H54 (cell line): ENCODE measurements at regions not wholly inside any gene's neighbourhood (a gene's known extent, or its start where the extent isn't known, plus 50 kb on each side); places are given as distances from the start of the nearest gene placed in this dataset.

Experiments
- DNase-seq: peaks from one replicate; pipeline ENCODE4 v3.0.0; 2011; ENCODE audit warnings: low spot score, mixed read lengths; ENCODE audit not compliant: insufficient read length
- FAIRE-seq: peaks from 3 replicates; lab custom pipeline; 2011; peaks lifted over from hg19 to GRCh38; lab: Jason Lieb, UNC
- POLR2A ChIP-seq: IDR thresholded peaks from 2 replicates; pipeline ENCODE4 v1.6.1; 2011; ENCODE audit warnings: low read depth, mild to moderate bottlenecking, low read length

DNA sequence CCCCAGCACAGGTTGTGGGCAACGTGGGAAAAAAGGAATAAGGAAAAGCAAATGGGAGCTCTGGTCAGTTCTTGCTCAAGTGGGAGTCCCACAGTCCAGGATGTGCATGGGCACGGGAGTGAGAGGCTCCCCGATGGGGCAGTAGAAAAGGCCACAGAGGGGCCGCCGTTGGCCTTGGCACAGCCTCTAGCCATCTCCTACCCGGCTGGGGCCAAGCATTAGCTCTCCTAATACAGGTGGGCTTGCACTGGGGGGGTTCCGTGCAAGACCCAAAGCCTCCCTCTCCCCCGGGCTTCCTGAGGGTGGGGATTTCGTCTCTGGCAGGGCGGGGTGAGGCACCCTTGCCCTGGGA is 212.2 kb upstream of the MVB12B start:
- TF ChIP-seq POLR2A: no peak
- DNase-seq (no peak), FAIRE-seq (no peak)

DNA sequence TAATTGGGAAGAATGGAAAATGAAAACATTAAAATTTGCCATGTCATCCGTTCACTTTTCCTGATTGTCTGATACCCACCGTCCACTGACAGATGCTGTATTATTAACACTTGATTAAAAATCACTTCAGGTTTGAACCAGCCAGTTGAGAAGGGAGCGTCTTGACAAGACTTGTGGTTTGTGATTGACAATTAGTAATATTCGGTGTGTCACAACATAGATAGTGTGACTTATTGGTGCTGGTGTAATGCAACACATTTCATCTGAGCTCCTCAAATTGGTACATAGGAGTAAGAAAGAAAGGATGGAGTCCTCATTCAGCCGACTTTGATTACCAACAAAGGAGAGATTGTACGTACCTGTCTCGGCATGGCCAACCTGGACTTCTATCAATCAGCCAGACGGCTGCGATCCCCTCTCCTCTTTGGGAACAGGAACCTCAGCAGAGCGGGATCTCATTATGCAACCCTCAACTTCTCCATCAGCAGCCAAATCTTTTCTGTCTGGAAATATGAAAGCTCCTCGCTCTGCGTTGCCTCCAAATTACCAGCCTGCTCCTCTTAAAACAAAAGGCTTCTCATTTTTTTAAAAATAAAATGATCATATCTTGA is 211.7 kb upstream of the MVB12B start:
- FAIRE-seq (no peak), DNase-seq (no peak)
- TF ChIP-seq POLR2A: no peak

DNA sequence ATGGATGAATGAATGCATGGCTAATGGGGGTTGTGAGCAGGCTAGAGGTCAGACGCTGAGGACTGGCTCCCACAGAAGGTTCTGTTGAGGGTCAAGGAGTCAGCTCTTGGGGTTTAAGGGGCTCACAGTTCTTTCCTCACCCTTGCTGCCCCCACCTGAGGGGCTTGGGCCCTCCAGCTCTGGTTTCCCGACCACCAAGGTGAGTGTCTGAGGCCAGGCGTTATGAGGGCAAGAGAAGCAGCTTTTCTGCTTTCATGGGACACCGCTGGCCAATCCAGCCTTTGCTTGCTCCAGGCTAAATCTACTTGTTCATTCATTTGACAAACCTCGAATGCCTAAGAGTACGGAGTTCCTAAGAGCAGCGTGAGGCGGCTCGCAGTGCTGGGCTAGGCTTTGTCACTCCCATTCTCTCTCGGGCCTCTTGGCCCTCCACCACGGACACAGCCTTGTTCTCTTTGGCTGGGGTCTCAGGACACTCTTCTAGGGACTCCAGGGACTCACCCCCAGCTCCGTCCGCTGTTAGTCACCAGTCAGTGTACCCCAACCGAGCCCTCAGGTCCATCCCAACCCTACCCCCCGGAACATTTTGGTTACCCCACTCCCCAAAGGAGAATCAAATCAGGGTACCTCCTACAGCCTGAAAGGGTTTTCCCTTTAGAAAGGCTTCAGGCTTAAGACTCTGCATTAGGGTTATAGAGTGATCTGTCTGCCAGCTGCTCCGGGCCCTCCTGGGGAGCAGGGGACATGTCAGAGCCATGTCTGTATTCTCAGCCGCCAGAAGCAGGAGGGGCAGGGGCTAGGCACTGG is 210.1 kb upstream of the MVB12B start:
- FAIRE-seq (no peak), DNase-seq (no peak)
- no peak for TF ChIP-seq POLR2A

DNA sequence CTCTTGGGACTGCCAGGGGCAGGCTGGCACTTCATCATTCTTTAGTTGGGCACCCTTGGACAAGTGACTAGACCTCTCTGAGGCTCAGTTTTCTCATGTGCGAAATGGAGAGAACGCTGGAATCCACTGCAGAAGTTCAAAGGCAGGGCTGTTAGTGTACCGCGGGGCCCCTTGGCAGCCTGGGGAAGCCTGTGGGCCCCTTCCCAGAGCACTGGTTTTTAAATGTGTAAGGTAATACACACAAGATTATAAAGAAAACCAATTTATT is 209.5 kb upstream of the MVB12B start:
- TF ChIP-seq POLR2A: no peak
- no peak for FAIRE-seq
- no peak for DNase-seq

DNA sequence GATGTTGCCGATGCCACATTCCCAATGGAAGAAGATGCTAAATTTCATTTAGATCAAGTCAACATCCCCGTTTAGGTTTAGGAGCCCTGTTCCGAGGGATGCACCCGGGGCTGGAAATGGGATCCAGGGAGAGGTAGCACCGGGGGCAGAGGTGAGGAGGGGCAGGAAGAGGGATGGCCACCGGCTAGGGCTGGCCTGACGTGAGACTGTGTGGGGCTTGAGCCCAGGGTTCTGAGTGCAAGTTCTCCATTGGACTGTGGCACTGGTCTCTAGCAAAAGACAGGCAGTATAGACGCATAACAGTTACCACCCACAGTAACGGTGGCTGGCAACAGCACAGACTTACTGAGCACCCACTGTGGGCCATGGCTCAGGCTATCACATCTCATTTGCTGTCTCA is 209.0 kb upstream of the MVB12B start:
- FAIRE-seq (no peak), DNase-seq (no peak)
- TF ChIP-seq POLR2A: no peak

DNA sequence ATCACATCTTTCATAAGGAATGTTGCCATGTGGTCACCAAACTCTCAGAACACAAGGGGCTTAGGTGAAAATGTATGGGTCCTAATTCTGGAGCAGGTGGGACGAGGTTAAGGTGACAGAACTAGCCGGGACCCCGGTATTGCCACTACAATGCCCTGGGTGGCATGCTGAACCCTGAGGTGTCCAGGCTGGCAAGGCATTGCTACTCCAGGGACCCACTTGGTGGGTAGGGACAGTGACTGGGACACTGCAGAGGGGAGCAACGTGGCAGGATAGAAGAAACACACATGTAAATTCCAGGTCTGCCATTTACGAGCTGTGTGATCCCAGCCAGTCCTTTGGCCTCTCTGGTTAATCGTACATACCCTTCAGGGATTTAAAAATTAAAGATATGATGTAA is 206.9 kb upstream of the MVB12B start:
- no peak for DNase-seq
- no peak for FAIRE-seq
- no peak for TF ChIP-seq POLR2A

DNA sequence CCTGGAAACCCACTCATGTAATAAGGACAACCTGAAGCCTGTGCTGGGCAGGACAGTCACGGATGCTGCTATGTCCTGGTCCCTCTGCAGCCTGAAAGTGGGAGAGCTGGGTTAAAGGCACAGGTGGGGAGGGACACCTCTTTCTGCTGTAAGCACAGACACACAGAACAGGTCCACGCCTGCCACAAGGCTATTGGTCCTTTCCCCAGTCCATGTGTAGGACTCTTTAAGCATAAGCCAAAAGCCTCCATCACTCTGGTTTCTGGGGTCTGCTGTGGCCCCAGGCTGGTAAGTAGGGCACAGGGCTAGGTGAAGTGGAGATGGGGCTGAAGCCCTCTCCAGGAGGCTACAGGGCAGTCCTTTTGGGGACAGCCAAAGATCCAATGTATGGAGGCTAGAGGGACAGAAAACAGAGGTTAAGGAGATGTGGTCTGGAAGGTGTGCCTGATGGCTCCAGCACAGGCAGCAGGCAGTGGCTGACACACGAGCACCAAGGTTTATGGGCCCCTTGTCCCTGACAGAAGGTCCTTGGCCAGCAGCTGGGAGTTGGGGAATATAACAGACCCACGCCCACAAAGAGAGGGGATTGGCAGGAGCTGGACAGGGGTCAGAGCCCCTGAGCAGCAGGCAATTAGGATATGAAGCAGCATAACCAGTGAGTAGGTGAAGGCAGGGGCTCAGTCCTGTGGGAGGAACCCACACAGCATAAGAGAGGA is 203.6 kb upstream of the MVB12B start:
- no peak for TF ChIP-seq POLR2A
- DNase-seq: no peak
- no peak for FAIRE-seq

DNA sequence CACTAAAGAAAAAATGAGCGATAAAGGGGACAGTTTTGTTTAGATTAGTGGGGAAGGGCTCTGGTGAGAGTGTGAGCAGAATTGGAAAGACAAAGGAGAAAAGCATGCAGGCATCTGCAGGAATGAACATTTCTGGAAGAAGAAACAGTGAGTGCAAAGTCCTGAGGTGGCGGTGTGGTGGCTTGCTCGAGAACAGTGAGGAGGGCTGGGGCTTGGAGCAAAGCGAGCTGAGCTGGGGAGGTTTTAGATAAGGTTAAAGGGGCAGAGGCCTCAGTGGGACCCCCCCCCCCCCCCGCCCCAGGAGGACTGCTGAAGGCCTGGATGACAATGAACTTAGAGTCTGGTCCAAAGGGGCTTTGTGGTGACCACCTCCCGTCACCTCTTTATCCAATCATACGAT is 202.7 kb upstream of the MVB12B start:
- no peak for DNase-seq
- no peak for FAIRE-seq

DNA sequence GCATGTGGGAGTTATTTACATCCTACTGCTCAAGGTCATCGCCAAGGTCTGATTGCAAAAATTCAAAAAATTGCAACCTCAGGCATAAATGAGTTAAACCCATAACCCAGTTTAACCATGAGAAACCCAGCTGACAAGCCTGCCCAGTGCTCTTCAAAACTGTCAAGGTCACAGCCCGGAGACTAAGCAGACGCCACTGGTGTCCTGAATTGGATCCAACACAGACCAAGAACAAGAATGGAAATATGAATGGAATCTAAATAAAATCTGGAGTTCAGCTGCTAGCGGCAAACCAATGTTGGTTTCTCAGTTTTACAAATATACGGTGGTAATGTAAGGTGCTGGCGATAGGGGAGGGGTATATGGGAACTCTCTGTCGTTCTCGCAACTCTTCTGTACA is 201.5 kb upstream of the MVB12B start:
- TF ChIP-seq POLR2A: no peak
- FAIRE-seq (no peak), DNase-seq (no peak)

More for the DNA sequence above, 202.7 kb upstream of the MVB12B start:
- TF ChIP-seq POLR2A: no peak

DNA sequence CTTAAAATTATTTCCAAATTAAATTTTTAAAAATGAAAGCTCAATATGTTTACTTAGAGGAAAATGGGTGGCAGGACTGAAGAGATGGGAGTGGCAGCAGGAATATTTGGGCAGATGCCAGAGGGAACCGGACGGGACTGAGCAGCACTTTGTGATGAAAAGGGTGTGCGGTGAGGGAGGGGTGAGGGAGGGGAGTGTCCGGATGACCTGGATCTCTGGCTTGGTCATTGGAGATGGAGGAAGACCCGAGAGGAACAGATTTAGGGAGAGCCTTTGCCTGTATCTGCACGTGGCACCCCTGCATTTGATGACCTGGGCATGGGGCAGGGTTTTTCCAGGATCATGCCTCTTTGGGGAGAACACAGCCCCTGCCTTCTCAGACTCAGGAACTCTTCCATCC is 201.1 kb upstream of the MVB12B start:
- DNase-seq (no peak), FAIRE-seq (no peak)

DNA sequence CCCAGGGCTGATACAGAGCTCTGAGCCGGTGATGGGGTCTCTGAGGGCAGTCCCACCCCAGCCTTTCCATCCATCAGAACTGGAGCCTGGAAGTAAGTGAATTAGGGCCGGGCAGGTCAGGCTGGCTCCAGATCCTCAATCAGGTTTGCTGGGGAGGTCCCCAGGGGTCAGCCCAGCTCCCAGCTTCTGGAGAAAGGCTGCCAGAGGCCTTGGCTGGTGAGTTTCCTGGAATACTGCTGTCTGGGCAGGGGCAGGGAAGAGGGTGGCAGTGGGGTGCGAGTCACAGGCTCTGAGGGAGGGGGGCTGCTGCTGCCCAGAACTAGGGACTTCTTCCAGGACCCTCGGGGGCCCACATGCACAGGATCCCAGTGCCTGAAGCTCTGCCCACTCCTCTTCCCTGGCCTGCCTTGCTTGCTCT is 200.6 kb upstream of the MVB12B start:
- TF ChIP-seq POLR2A: no peak
- DNase-seq: no peak
- no peak for FAIRE-seq

More for the DNA sequence above, 201.1 kb upstream of the MVB12B start:
- no peak for TF ChIP-seq POLR2A

DNA sequence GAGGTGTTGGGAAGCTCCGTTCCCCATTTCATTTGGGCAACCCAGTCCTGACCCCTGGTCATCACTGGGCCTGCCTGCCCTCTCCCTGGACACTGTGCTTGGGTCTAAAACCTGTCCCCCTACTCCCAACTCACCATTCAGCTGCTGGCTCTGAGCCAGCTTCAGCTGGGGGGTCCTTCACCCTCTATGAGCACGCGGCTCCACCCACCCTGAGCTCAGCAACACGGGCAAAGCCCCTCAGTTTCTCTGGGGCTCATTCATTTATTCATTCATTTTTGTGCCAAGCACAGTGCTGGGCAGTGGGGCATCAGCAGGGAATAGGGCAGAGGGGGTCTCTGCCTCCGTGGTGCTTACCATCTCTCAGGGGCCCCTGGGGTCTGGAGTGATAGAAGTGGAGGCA is 199.8 kb upstream of the MVB12B start:
- DNase-seq: no peak
- no peak for FAIRE-seq
- no peak for TF ChIP-seq POLR2A

DNA sequence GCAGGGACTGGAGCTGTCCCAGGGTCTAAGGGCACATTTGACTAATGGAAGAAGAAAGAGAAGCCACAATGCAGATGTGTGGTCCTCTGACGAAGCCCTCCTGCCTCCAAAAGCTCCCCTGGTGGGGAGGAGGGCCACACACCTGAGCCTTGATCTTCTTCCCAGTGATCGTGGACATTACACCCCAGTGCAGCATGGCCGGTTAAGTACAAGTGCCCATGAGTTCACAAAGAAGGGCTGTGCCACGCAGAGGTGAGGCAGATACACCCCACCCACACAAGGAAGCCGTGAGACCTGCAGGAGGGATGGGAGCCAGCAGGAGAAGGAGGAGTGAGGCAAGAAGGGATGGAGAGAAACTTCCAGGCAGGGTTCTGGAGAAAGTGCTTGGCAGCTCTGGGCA is 199.0 kb upstream of the MVB12B start:
- no peak for TF ChIP-seq POLR2A
- no peak for FAIRE-seq
- DNase-seq: no peak

DNA sequence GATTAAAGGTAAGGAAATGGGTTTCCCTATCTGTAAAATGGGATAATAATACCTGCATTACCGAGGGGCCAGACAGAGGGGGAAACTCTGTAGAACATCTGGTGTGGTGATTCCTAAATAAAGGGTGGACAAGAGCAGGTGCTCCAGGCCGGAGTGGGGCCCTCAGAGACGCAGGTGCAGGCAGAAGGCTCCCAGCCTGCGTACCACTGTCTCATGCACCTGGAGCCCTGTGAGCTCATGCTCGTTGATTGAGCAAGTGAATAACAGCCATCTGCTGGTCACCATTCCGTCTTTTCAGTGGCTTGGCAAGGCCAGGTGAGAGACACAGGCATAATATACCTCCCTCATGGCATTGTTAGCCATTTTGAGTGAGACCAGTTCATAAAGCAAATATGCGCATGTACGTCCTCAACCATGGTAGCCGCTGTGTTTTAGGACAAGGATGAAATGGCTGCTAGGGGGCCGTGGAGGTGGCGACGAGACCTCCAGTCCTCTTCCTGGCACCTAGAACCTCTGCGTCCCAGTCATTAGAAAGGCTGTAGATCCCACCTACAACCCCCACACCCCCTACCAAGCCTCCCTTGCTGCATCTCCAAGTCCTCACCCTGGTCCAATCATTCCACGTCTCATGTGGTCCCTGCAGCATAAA is 198.0 kb upstream of the MVB12B start:
- no peak for TF ChIP-seq POLR2A
- FAIRE-seq (no peak), DNase-seq (no peak)
